GM23338 (cell line): ENCODE measurements at regions not wholly inside any gene's neighbourhood (a gene's known extent, or its start where the extent isn't known, plus 50 kb on each side); places are given as distances from the start of the nearest gene placed in this dataset.

Experiments
- ATAC-seq: fragments of 200-7000 bp; cut with Tn5 transposase; 3 replicates; pipeline ENCODE4 v1.9.1; 2020
- DNase-seq: peaks from one replicate; pipeline ENCODE4 v3.0.0-alpha.2; 2015; ENCODE audit warnings: low spot score
- H2AFZ ChIP-seq: fragments of 200-600 bp; sonication (generic); 2 replicates; pipeline ENCODE4 v1.8.0; 2016; ENCODE audit warnings: antibody characterized with exemption, mild to moderate bottlenecking, moderate library complexity
- H3F3A ChIP-seq: fragments of 200-600 bp; sonication (generic); replicated peaks from 2 replicates; pipeline ENCODE4 v1.8.0; 2017; ENCODE audit warnings: antibody characterized with exemption, mixed run types, low read depth
- H3K27ac ChIP-seq: fragments of 200-600 bp; sonication (generic); 2 replicates; pipeline ENCODE4 v1.6.1; 2016; ENCODE audit warnings: low read depth
- H3K27me3 ChIP-seq: fragments of 200-600 bp; sonication (generic); 2 replicates; pipeline ENCODE4 v1.8.0; 2016; ENCODE audit warnings: mild to moderate bottlenecking, mixed run types, moderate library complexity; ENCODE audit not compliant: insufficient read depth
- H3K36me3 ChIP-seq: fragments of 200-600 bp; sonication (generic); 2 replicates; pipeline ENCODE4 v1.8.0; 2016; ENCODE audit warnings: mild to moderate bottlenecking; ENCODE audit not compliant: insufficient read depth
- H3K4me1 ChIP-seq: fragments of 200-600 bp; sonication (generic); 2 replicates; pipeline ENCODE4 v1.8.0; 2016; ENCODE audit warnings: mild to moderate bottlenecking, moderate library complexity; ENCODE audit not compliant: insufficient read depth
- H3K4me2 ChIP-seq: fragments of 200-600 bp; sonication (generic); 2 replicates; pipeline ENCODE4 v1.7.1; 2017; ENCODE audit warnings: mixed run types
- H3K4me3 ChIP-seq: fragments of 200-600 bp; sonication (generic); 2 replicates; pipeline ENCODE4 v1.6.1; 2016; ENCODE audit warnings: mixed run types
- H3K79me2 ChIP-seq: fragments of 200-600 bp; sonication (generic); replicated peaks from 2 replicates; pipeline ENCODE4 v1.8.0; 2017; ENCODE audit warnings: mild to moderate bottlenecking; ENCODE audit not compliant: insufficient read depth
- H3K9me2 ChIP-seq: fragments of 200-600 bp; sonication (generic); 2 replicates; pipeline ENCODE4 v1.8.0; 2017; ENCODE audit not compliant: insufficient read depth
- H4K20me1 ChIP-seq: fragments of 200-600 bp; sonication (generic); replicated peaks from 2 replicates; pipeline ENCODE4 v1.8.0; 2017; ENCODE audit warnings: mild to moderate bottlenecking; ENCODE audit not compliant: insufficient read depth
- H3K27ac Mint-ChIP-seq: 2 replicates; pipeline ENCODE4 v1.8.0; 2020; ENCODE audit warnings: inconsistent platforms, mild to moderate bottlenecking, moderate library complexity, mixed read lengths
- H3K27me3 Mint-ChIP-seq: 3 replicates; pipeline ENCODE4 v1.8.0; 2022; ENCODE audit warnings: low read depth, mild to moderate bottlenecking, moderate library complexity, mixed read lengths, inconsistent platforms; ENCODE audit not compliant: insufficient read depth, poor library complexity
- H3K36me3 Mint-ChIP-seq: 3 replicates; pipeline ENCODE4 v1.8.0; 2021; ENCODE audit warnings: low read depth, mild to moderate bottlenecking, inconsistent platforms, moderate library complexity, mixed read lengths
- H3K4me1 Mint-ChIP-seq: 3 replicates; pipeline ENCODE4 v1.8.0; 2020; ENCODE audit warnings: mild to moderate bottlenecking, inconsistent platforms, mixed read lengths
- H3K4me3 Mint-ChIP-seq: 3 replicates; pipeline ENCODE4 v1.8.0; 2021; ENCODE audit warnings: moderate library complexity, mild to moderate bottlenecking, inconsistent platforms, mixed read lengths
- H3K9me3 Mint-ChIP-seq: 3 replicates; pipeline ENCODE4 v1.8.0; 2020; ENCODE audit warnings: moderate library complexity, mild to moderate bottlenecking, inconsistent platforms, mixed read lengths
- CREB1 ChIP-seq: fragments of 250-450 bp; sonication (Bioruptor Pico); IDR thresholded peaks from 2 replicates; pipeline ENCODE4 v1.5.0; 2020; ENCODE audit warnings: low read depth, mild to moderate bottlenecking, moderate library complexity
- EZH2phosphoT487 ChIP-seq: fragments of 200-600 bp; sonication (generic); IDR thresholded peaks from one replicate; pipeline ENCODE4 v1.8.1; 2018; ENCODE audit warnings: antibody characterized with exemption; ENCODE audit not compliant: unreplicated experiment
- JUNB ChIP-seq: IDR thresholded peaks from one replicate; pipeline ENCODE4 v1.6.1; 2016; ENCODE audit warnings: antibody characterized with exemption; ENCODE audit not compliant: unreplicated experiment
- NANOG ChIP-seq: IDR thresholded peaks from 2 replicates; pipeline ENCODE4 v1.6.1; 2016; ENCODE audit warnings: antibody characterized with exemption, borderline replicate concordance
- STAT1 ChIP-seq: IDR thresholded peaks from one replicate; pipeline ENCODE4 v1.6.1; 2016; ENCODE audit warnings: antibody characterized with exemption; ENCODE audit not compliant: unreplicated experiment
- ZNF331 ChIP-seq: fragments of 250-450 bp; sonication (Bioruptor Pico); IDR thresholded peaks from 2 replicates; pipeline ENCODE4 v1.5.0; 2020; ENCODE audit warnings: low read depth, mild to moderate bottlenecking, moderate library complexity
- ZNF462 ChIP-seq: fragments of 250-450 bp; sonication (Bioruptor Pico); IDR thresholded peaks from 2 replicates; pipeline ENCODE4 v1.5.0; 2020; ENCODE audit warnings: mild to moderate bottlenecking, moderate library complexity
- TF ChIP-seq, protein P1 (sequence below), 2 experiments: fragments of 200-600 bp in 1 of 2; sonication (generic) in 1 of 2; conservative IDR thresholded peaks; 2 replicates each; pipeline versions ENCODE4 v1.5.1 to v1.6.1; 2016 to 2017; ENCODE audit warnings: antibody characterized with exemption in 2 of 2, low read depth in 2 of 2, mild to moderate bottlenecking in 2 of 2, moderate library complexity in 1 of 2

- no peak for TF ChIP-seq ZNF462 (CRISPR knock-in tag)
- no peak for TF ChIP-seq CREB1
- TF ChIP-seq NANOG, result no peak
- no peak for TF ChIP-seq ZNF331 (CRISPR knock-in tag)
- TF ChIP-seq, protein P1, sequence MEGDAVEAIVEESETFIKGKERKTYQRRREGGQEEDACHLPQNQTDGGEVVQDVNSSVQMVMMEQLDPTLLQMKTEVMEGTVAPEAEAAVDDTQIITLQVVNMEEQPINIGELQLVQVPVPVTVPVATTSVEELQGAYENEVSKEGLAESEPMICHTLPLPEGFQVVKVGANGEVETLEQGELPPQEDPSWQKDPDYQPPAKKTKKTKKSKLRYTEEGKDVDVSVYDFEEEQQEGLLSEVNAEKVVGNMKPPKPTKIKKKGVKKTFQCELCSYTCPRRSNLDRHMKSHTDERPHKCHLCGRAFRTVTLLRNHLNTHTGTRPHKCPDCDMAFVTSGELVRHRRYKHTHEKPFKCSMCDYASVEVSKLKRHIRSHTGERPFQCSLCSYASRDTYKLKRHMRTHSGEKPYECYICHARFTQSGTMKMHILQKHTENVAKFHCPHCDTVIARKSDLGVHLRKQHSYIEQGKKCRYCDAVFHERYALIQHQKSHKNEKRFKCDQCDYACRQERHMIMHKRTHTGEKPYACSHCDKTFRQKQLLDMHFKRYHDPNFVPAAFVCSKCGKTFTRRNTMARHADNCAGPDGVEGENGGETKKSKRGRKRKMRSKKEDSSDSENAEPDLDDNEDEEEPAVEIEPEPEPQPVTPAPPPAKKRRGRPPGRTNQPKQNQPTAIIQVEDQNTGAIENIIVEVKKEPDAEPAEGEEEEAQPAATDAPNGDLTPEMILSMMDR (conservative IDR thresholded peaks at IDR 0.05; ENCODE audit: low read depth in 2 of 2), result no peak
- no peak for TF ChIP-seq EZH2phosphoT487
Measured at GRCh38 chr10:128491686-128492085, 365.5 kb upstream of the MKI67 start (continued).

- H3K9me3 Mint-ChIP-seq, result no peaks in the 10 kb centered on the region; the same call in 1 of the 3 replicates
- Histone ChIP-seq H3K4me3 (no peak overlapping the region), H4K20me1 (no peaks in the 10 kb centered on the region), H3K27ac (no peak overlapping the region), H3K4me1 (no peaks in the 10 kb centered on the region), H2AFZ (no peak overlapping the region), H3K27me3 (no peaks in the 10 kb centered on the region), H3K9me2 (no peaks in the 10 kb centered on the region; the same call in 1 of the 2 replicates), H3K4me2 (no peak overlapping the region), H3K79me2 (no peaks in the 10 kb centered on the region), H3F3A (no peaks in the 10 kb centered on the region), H3K36me3 (no peaks in the 10 kb centered on the region)
- ATAC-seq, result no peak
- no peak overlapping the region for H3K27ac Mint-ChIP-seq
- no peak overlapping the region for H3K4me3 Mint-ChIP-seq
- H3K27me3 Mint-ChIP-seq, result peaks cover 4% of the 10 kb centered on the region
- DNase-seq, result no peak
- peaks cover 4% of the 10 kb centered on the region; the same call in 1 of the 3 replicates for H3K4me1 Mint-ChIP-seq
- no peaks in the 10 kb centered on the region for H3K36me3 Mint-ChIP-seq
- TF ChIP-seq ZNF462 (CRISPR knock-in tag) (no peak), CREB1 (no peak), JUNB (no peak), ZNF331 (CRISPR knock-in tag) (no peak), NANOG (no peak), STAT1 (no peak)
Measured at GRCh38 chr10:128493811-128494210, 367.6 kb upstream of the MKI67 start.
